Stimulated activated CD4-positive, alpha-beta T cell treated with anti-CD3 and anti-CD28 coated beads, Interleukin-1b, Interleukin-23, amount 100 ng/mL, for 1 hour (primary cell): ENCODE measurements at regions not wholly inside any gene's neighbourhood (a gene's known extent, or its start where the extent isn't known, plus 50 kb on each side); places are given as distances from the start of the nearest gene placed in this dataset.
"Not testable (repeated sequence)": the region's sequence is repeated elsewhere in the genome, so short reads cannot be mapped to it uniquely, and the experiment has no call there.

Experiments used
- DNase-seq, 2 donors: peaks; one replicate each; pipeline ENCODE4 v3.0.0-alpha.2; 2020; ENCODE audit warnings: low read depth in 2 of 2

DNA sequence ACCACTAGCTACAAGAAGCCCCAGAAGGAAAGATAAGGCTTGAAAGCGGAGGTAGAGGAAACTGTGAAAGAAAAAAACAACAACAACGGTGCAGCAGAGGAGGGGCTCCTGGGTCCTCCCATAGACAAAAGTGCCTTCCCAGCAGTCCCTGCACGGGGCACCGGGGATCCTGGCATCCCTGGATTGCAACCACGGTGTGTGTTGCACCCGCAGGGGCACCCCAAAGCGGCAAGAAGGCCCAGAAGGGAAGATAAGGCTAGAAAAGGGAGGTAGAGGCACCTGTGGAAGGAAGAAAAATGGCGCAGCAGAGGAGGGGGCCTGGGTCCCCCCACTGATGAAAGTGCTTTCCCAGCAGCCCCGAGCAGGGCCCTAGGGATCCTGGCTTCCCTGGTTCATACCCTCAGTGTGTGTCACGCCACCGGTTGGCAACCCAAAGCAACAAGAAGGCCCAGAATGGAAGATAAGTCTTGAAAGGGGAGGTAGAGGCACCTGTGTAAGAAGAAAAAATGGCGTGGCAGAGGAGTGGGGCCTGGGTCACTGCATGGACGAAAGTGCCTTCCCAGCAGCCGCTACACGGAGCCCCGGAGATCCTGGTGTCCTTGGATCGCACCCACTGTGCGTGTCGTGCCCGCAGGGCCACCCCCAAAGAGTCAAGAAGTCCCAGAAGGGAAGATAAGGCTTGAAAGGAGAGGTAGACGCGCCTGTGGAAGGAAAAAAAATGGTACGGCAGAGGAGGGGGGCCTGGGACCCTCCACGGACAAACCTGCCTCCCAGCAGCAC lies 281.0 kb downstream of the ALG10 start:
- no peak for DNase-seq

DNA sequence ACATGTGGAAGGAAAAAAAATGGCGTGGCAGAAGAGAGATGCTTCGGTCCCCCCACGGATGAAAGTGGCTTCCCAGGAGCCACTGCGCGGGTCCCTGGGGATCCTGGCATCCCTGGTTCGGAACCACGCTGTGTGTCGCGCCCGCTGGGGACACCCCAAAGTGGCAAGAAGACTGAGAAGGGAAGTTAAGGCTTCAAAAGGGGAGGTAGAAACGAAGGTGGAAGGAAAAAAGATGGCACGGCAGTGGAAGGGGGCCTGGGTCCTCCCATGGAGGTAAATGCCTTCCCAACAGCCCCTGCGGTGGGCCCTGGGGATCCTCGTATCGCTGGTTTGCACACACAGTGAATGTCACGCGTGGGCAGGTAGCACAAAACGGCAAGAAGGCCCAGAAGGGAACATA lies 281.7 kb downstream of the ALG10 start:
- no peak for DNase-seq

DNA sequence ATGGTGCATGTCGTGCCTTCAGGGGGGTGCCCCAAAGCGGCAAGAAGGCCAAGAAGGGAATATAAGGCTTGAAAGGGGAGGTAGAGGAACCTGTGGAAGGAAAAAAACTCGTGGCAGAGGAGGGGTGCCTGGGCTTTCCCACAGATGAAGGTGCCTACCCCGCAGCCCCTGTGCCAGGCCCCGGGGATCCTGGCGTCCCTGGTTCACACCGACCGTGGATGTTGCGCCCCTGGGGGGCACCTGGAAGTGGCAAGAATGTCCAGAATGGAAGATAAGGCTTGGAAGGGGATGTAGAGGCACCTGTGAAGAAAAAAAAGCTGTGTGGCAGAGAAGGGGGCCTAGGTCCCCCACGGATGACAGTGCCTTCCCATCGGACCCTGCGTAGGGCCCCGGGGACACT lies 282.2 kb downstream of the ALG10 start:
- DNase-seq = no peak

DNA sequence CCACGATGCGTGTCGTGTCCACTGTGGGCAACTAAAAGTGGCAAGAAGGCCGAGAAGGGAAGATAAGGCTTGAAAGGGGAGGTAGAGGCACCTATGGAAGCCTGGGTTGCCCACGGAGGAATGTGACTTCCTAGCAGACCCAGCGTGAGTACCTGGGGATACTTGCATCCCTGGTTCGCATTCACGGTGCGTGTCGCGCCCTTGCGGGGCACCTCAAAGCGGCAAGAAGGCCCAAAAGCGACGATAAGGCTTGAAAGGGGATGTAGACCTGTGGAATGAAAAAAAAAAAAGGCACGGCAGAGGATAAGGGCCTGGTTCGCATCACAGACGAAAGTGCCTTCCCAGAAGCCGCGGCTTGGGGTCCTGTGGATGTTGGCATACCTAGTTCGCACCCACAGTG lies 282.9 kb downstream of the ALG10 start:
- no peak for DNase-seq

DNA sequence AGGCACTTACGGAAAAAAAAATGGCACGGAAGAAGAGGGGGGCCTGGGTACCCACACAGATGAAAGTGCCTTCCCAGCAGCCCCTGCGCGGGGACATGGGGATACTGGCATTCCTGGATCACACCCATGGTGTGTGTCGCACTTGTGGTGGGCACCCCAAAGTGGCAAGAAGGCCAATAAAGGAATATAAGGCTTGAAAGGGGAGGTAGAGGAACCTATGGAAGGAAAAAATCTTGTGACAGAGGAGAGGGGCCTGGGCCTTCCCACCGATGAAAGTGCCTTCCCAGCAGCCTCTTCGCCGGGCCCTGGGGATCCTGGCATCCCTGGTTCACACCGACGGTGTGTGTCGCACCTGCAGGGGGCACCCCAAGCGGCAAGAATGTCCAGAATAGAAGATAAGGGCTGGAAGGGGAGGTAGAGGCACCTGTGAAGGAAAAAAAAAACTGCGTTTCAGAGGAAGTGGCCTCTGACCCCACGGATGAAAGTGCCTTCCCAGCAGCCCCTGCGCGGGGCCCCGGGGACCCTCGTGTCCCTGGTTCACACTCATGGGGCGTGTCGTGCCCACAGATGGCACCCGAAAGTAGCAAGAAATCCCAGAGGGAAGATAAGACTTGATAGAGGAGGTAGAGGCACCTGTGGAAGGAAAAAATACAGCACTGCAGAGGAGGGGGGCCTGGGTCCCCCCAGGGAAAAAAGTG lies 284.0 kb downstream of the ALG10 start:
- no peak for DNase-seq

DNA sequence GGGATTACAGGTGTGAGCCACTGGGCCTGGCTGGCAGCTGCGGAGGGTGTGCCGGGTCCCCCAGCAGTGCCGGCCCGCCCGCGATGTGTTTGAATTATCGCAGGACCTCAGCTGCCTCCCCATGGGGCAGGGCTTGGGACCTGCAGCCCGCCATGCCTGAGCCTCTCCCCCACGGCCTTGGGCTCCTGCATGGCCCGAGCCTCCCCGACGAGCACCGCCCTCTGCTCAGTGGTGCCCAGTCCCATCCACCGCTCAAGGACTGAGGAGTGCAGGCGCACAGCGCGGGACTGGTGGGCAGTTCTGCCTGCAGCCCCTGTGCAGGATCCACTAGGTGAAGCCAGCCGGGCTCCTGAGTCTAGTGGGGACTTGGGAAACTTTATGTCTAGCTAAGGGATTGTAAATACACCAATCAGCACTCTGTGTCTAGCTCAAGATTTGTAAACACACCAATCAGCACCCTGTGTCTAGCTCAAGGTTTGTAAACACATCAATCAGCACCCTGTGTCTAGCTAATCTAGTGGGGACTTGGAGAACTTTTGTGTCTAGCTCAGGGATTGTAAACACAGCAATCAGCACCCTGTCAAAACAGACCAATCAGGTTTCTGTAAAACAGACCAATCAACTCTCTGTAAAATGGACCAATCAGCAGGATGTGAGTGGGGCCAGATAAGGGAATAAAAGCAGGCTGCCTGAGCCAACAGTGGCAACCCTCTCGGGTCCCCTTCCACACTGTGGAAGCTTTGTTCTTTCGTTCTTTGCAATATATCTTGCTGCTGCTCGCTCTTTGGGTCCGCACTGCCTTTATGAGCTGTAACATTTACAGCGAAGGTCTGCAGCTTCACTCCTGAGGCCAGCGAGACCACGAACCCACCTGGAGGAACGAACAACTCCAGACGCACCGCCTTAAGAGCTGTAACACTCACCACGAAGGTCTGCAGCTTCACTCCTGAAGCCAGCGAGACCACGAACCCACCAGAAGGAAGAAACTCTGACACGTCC lies 287.8 kb downstream of the ALG10 start:
- DNase-seq = not testable (repeated sequence)

DNA sequence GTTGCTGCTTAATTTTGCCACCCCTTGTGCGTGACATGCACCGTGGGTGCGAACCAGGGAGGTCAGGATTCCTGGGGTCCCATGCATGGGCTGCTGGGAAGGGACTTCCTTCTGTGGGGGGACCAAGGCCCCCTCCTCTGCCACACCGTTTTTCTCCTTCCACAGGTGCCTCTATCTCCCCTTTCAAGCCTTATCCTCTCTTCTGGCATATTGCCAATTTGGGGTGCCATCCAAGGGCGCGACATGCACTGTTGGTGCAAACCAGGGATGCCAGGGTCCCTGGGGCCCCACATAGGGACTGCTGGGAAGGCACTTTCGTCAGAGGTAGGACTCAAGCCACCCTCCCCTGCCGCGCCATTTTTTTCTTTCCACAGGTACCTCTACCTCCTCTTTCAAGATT lies 289.0 kb downstream of the ALG10 start:
- no peak for DNase-seq

DNA sequence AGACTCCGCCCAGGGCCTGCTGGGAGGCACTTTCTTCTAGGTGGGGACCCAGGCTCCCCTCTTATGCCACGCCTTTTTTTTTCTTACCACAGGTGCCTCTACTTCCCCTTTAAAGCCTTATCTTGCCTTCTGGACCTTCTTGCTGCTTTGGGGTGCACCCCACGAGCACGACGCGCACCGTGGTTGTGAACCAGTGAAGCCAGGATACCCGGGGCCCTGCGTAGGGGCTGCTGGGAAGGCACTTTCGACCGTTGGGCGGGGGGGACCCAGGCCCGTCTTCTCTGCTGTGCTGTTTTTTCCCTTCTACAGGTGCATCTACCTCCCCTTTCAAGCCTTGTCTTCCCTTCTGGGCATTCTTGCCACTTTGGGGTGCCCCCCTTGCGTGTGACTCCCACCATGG lies 305.4 kb downstream of the ALG10 start:
- DNase-seq = no peak

DNA sequence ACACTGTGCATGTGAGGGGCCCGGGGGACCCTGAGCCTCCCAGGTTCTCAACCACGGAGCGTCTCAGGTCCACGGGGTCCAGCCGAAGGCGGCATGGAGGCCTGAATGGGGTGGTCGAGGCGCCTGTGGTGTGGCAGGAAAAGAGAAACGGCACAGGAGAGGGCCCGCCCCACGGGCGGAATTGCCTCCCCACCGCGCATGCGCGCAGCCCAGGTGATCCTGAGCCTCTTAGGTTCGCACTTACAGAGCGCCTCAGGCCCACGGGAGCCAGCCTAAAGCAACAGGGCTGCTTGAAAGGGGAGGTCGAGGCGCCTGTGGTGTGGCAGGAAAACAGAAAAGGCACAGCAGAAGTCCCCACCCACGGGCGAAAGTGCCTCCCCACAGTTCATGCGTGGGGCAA lies 311.0 kb downstream of the ALG10 start:
- no peak for DNase-seq

DNA sequence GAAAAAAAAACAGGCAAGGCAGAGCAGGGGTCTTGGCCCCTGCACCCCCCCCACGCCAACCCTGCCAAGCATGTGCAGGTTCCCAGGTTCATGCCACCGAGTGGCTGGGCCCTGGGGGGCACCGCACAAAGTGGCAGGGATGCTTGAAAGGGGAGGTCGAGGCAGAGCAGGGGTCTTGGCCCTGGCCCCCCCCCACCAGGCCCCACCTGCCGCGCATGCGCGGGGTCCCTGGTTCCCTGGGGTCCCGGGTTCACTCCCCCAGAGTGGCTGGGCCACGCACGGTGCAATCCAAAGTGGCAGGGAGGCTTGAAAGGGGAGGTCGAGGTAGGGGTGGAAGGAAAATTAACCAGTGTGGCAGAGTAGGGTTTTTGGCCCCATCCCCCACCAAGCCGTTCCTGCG lies 312.2 kb downstream of the ALG10 start:
- DNase-seq = no peak

DNA sequence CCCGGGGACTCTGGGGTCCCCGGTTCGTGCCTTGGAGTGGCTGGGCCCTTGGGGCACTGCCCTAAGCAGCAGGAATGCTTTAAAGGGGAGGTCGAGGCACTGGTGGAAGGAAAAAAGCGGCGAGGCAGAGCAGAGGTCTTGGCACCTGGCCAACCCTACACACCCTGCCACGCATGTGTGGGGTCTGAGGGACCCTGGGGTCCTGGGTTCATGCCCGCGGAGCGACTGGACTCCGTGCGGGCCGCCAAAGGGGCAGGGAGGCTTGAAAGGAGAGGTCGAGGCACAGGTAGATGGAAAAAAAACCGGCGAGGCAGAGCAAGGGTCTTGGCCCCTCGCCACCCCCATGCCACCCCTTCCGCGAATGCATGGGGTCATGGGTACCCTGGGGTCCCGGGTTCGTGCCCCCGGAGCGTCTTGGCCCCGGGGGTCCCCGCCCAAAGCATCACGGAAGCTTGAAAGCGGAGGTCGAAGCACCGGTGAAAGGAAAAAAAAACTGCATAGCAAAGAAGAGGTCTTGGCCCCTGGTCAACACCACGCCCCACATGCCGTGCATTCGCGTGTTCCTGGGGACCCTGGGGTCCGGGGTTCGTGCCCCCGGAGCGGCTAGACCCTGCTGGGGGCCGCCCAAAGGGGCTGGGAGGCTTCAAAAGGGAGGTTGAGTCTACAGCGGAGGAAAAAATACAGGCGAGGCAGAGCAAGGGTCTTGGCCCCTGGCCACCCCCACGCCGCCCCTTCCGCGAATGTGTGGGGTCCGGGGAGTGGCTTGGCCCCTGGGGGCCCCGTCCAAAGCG lies 312.9 kb downstream of the ALG10 start:
- DNase-seq = no peak

DNA sequence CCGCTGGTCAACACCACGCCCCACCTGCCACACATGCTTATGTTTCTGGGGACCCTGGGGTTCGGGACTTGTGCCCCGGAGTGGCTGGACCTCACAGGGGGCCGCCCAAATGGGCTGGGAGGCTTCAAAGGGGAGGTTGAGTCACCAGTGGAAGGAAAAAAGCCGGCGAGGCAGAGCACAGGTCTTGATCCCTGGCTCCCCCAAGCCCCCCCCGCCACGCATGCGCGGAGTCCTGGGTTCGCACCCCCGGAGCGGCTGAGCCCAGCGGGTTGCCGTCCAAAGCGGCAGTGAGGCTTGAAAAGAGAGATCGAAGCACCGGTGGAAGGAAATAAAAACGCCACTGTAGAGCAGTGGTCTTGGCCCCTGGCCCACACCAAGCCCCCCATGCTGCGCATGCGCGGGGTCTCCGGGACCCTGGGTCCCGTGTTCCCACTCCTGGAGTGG lies 313.5 kb downstream of the ALG10 start:
- DNase-seq = no peak

DNA sequence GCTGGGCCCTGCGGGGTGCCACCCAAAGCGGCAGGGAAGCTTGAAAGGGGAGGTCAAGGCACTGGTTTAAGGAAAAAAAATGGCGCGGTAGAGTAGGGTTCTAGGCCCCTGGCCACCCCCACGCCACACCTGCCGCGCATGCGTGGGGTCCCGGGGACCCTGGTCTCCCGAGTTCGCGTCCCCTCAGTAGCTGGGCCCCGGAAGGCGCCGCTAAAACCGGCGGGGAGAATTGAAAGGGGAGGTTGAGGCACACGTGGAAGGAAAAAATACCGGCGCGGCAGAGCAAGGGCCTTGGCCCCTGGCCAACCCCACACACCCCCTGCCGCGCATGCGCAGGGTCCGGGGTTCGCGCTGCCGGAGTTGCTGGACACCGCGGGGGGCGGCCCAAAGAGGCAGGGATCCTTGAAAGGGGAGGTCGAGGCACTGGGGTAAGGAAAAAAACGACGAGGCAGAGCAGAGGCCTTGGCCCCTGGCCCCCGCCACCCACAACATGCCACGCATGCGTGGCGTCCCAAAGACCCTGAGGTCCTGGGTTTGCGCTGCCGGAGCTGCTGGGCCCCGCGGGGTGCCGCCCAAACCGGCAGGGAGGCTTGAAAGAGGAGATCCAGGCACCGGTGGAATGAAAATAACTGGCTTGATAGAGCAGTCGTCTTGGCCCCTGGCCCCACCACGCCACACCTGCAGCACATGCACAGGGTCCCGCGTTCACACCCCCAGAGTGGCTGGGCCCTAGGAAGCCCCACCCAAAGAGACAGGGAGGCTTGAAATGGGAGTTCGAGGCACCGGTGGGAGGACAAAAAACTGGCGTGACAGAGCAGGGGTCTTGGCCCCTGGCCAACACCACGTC lies 314.5 kb downstream of the ALG10 start:
- DNase-seq = no peak

DNA sequence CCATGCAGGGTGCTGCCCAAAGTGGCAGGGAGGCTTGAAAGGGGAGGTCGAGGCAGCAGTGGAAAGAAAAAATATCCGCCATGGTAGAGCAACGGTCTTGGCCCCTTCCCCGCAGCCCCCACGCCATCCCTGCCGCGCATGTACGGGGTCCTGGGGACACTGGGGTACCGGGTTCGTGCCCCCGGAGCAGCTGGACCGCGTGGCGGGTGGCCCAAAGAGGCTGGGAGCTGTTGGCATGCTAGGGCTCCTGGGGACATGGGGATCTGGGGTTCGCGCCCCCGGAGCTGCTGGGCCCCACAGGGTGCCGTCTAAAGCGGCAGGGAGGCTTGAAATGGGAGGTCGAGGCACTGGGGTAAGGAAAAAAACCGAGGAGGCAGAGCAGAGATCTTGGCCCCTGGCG lies 316.5 kb downstream of the ALG10 start:
- DNase-seq = no peak

DNA sequence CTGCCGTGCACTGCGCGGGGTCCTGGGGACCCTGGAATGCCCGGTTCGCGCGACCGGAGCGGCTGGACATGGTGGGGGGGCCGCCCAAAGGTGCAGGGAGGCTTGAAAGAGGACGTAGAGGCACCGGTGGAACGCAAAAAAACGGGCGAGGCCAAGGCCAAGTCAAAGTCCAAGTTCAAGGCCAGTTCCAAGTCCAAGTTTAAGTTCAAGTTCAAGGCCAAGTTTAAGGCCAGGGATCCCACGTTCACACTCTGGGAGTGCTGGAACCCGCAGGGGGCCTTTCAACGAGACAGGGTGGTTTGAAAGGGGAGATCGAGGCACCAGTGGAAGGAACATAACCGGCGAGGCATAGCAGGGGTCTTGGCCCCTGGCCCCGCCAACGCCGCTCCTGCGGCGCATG lies 317.6 kb downstream of the ALG10 start:
- no peak for DNase-seq

DNA sequence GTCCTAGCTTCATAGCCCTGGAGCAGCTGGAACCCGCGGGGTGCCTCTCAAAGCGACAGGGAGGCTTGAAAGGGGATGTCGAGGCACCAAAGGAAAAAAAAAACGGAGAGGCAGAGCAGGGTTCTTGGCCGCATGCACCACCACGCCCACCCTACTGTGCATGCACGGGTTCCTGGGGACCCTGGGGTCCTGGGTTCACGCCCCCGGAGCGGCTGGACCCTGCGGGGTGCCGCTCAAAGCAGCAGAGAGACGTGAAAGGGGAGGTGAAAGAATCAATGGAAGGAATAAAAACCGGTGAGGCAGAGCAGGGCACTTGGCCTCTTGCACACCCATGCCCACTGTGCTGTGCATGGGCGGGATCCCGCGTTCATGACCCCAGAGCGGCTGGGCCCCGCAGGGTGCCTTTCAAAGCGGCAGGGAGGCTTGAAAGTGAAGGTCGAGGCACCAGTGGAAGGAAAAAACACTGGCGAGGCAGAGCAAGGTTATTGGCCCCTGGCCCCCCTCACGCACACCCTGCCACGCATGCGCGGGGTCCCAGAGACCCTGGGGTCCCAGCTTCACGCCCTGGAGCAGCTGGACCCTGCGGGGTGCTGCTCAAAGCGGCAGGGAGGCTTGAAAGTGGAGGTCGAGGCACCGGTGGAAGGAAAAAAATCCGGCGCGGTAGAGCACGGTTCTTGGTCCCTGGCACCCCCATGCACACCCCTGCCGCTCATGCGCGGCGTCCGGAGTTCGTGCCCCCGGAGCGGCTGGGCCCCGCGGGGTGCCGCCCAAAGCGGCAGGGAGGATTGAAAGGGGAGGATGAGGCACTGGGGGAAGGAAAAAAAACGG lies 318.5 kb downstream of the ALG10 start:
- no peak for DNase-seq

DNA sequence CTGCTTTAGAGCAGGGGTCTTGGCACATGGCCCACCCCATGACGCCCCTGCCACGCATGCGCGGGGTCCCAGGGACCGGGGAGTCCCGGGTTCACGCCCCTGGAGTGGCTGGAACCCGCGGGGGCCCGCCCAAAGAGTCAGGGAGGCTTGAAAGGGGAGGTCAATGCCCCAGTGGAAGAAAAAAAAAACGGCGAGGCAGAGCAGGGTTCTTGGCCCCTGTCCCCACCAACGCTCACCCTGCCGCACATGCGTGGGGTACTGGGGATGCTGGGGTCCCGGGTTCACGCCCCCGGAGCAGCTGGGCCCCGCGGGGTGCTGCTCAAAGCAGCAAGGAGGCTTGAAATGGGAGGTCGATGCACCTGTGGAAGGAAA lies 319.1 kb downstream of the ALG10 start:
- DNase-seq = no peak

DNA sequence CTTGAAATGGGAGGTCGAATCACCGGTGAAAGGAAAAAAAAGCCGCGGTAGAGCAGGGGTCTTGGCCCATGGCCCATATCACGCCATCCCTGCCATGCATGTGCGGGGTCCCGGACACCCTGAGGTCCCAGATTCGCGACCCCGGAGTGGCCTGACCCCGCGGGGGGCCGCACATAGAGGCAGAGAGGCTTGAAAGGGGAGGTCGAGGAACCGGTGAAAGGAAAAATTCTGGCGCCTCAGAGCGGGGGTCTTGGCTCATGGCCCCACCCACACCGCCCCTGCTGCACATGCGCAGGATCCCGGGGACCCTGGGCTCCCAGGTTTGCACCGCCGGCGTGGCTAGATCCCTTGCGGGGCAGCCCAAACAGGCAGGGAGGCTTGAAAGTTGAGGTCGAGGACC lies 319.8 kb downstream of the ALG10 start:
- no peak for DNase-seq

DNA sequence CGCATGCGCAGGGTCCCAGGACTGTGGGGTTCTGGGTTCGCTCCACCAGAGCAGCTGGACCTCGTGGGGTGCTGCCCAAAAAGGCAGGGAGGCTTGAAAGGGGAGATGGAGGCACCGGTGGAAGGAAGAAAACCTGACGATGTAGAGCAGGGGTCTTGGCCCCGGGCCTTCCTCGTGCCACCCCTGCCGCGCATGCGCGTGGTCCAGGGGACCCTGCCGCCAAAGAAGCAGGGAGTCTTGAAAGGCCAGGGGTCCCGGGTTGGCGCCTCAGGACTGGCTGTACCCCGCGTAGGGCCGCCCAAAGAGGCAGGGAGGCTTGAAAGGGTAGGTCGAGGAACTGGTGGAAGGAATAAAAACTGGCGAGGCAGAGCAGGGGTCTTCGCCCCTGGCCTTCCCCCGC lies 321.0 kb downstream of the ALG10 start:
- DNase-seq = no peak

DNA sequence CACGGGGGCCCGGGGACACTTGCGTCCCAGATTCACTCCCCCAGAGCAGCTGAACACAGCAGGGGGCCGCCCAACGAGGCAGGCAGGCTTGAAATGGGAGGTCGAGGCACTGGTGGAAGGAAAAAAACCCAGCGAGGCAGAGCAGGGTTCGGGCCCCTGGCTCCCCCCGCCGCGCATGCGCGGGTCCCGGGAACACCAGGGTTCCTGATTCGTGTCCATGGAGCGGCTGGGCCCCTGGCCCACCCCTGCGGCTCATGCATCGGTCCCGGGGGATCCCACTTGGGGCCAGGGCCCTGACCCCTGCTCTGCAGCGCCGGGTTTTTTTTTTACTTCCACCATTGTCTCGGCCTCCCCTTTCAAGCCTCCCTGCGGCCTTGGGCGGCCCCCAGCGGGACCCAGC lies 321.5 kb downstream of the ALG10 start:
- DNase-seq = no peak
